HUES6 (cell line): ENCODE measurements at regions not wholly inside any gene's neighbourhood (a gene's known extent, or its start where the extent isn't known, plus 50 kb on each side); places are given as distances from the start of the nearest gene placed in this dataset.
A peak's percentile ranks its signal among the peaks of the same experiment; 100 is the strongest.

Source experiments
- H3K27ac ChIP-seq: 2 replicates; pipeline ENCODE4 v1.7.0; 2013; ENCODE audit warnings: low read depth, mild to moderate bottlenecking, low read length, inconsistent platforms
- H3K27me3 ChIP-seq: 2 replicates; pipeline ENCODE4 v1.6.1; 2013; ENCODE audit warnings: low read length; ENCODE audit not compliant: control insufficient read depth, insufficient read depth
- H3K36me3 ChIP-seq: 2 replicates; pipeline ENCODE4 v1.6.1; 2013; ENCODE audit warnings: low read length; ENCODE audit not compliant: control insufficient read depth, insufficient read depth
- H3K4me1 ChIP-seq: 2 replicates; pipeline ENCODE4 v1.6.1; 2013; ENCODE audit warnings: low read length; ENCODE audit not compliant: control insufficient read depth, insufficient read depth
- H3K4me3 ChIP-seq: 2 replicates; pipeline ENCODE4 v1.5.1; 2013; ENCODE audit warnings: low read depth, low read length
- H3K9ac ChIP-seq: one replicate; pipeline ENCODE4 v1.6.1; 2013; ENCODE audit warnings: mild to moderate bottlenecking, low read length
- H3K9me3 ChIP-seq: 2 replicates; pipeline ENCODE4 v1.6.1; 2013; ENCODE audit warnings: low read depth, low read length; ENCODE audit not compliant: control insufficient read depth, insufficient read depth

DNA sequence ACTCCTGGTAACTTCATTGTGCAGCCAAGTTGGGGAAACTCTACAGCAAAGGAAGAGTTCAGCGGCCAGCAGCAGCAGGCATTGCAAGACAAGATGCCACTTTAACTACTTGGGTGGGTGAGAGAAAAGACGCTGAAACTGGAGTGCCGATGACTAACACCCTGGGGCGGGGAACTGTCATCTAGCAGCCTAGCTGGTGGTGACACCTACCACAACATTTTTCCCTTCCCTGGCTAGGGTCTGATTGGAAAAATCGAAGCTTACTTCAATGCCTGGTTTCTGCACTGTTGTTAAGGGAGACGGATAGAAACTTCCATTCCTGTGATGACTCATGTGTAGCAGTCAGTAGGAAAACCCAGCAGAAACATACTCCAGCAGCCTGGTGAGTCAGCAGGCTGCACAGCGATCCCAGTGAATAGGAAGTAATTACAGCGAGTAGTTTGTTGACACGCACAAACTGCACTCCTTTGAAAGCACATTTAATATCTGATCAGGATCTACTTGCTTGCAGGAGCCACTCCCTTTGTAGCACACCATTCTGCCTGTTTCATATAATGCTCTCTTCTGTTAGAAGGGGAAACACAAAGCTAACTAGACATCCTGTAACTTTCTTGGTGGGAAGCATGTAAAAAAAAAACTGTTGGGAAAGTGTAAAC, 62.1 kb upstream of the MAPRE2 start:
- 0 out of 2 replicates have a peak, but pooled peaks cover 24% of the 10 kb centered on the region for H3K4me1 ChIP-seq
- H3K9me3 ChIP-seq, result no peaks in the 10 kb centered on the region
- H3K36me3 ChIP-seq, result no peaks in the 10 kb centered on the region
- H3K9ac ChIP-seq, result peak overlapping the region; percentile 20
- no peak overlapping the region for H3K27ac ChIP-seq
- peak overlapping the region; percentile 95 for H3K4me3 ChIP-seq
- H3K27me3 ChIP-seq, result peaks cover 62% of the 10 kb centered on the region

DNA sequence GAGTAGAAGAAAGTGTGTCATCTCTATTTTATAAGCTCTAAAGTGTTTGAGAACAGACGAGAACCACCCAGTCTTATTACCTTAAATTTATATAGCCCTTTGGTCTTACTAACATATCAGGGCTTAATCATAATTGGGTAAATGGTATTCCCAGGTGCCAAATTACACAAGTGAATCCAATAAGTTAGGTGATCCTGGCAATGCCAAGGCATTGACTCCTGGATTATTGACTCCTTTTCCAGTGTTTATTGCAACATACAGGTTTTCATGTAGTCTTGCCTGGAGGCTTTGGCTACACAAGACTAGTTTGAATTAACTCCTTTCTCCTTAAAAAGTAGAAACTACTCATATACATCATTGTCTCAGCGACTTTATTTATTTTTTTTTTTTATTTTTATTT, 59.7 kb upstream of the MAPRE2 start:
- Histone ChIP-seq H3K4me3 (no peak overlapping the region), H3K9me3 (no peaks in the 10 kb centered on the region), H3K9ac (no peak overlapping the region), H3K4me1 (0 out of 2 replicates have a peak, but pooled peaks cover 15% of the 10 kb centered on the region), H3K27ac (no peak overlapping the region), H3K36me3 (no peaks in the 10 kb centered on the region), H3K27me3 (peaks cover 38% of the 10 kb centered on the region)

GRCh38 chr18:34985963-34986362, 55.2 kb upstream of the MAPRE2 start:
- Histone ChIP-seq H3K4me1 (no peaks in the 10 kb centered on the region), H3K27ac (no peak overlapping the region), H3K9ac (no peak overlapping the region), H3K36me3 (no peaks in the 10 kb centered on the region), H3K4me3 (no peak overlapping the region), H3K9me3 (no peaks in the 10 kb centered on the region), H3K27me3 (no peaks in the 10 kb centered on the region)

DNA sequence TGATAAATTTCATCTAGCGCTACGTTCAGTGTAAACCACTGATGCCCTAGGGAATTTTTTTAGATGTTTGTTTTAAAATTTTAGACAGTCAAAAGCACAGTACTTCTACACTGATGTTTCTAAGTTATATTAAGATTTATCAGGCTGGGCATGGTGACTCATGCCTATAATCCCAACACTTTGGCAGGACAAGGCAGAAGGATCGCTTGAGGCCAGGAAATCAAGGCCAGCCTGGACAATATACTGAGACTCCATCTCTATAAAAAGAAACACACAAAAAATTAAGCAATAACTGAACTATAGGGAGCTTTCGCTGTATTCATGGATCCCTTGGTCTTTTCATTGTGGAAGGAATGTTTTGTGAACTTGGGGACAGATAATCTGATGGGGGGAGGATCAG, 50.6 kb upstream of the MAPRE2 start:
- H3K36me3 ChIP-seq, result no peaks in the 10 kb centered on the region
- no peak overlapping the region for H3K9ac ChIP-seq
- no peak overlapping the region for H3K27ac ChIP-seq
- H3K4me3 ChIP-seq, result no peak overlapping the region
- peaks cover 4% of the 10 kb centered on the region for H3K9me3 ChIP-seq
- H3K4me1 ChIP-seq, result no peaks in the 10 kb centered on the region
- H3K27me3 ChIP-seq, result no peaks in the 10 kb centered on the region

DNA sequence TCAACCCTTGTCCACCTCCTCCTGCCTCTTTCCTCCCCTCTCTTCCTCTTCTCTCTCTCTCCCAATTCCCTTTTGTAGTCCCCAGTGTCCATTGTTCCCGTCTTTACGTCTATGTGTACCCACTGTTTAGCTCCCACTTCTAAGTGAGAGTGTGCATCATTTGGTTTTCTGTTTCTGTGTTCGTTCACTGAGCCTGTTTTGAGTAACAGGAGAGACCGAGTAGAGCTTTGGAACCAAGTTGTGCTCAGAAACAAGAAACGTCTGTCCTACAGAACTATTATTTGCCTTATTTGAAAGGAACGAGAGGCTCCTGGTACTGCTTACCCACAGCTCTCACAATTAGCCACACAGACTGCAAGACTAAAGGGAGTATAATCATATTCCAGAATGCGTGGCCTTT, 50.1 kb upstream of the MAPRE2 start:
- Histone ChIP-seq H3K4me3 (no peak overlapping the region), H3K27ac (no peak overlapping the region), H3K9me3 (peaks cover 9% of the 10 kb centered on the region), H3K9ac (no peak overlapping the region), H3K27me3 (no peaks in the 10 kb centered on the region), H3K4me1 (no peaks in the 10 kb centered on the region), H3K36me3 (no peaks in the 10 kb centered on the region)
